ENCODE measurements at regions not wholly inside any gene's neighbourhood (a gene's known extent, or its start where the extent isn't known, plus 50 kb on each side); places are given as distances from the start of the nearest gene placed in this dataset.

DNA sequence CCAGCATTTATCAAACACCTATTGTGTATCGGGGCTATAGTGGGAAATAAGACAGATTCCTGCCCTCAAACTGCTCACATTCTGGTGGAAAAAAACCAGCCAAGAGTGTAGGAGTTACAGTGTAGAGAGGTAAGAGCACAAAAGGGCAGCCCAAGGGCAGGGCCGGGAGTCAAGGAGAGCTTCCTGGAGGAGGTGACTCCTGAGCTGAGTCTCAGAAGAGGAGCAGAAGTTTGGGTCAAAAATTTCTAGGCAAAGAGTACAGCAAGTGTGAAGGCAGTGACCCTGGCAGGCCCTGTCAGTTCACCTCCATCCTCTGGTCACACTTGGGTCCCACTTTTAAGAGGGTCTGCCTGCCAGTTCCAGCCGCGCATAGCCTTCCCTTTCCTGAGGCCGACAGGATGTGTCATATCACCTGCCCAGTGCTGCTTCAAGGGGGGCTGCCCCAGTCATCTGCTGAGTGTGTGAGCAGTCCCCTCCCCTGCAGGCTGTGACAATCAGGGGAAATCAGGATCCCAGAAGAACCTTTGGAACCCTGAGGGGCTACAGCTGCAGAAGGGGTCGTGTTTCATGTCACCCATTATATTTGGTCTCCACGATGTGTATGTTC lies 118.4 kb downstream of the GLI2 start:
- no peak for DNase-seq

DNA sequence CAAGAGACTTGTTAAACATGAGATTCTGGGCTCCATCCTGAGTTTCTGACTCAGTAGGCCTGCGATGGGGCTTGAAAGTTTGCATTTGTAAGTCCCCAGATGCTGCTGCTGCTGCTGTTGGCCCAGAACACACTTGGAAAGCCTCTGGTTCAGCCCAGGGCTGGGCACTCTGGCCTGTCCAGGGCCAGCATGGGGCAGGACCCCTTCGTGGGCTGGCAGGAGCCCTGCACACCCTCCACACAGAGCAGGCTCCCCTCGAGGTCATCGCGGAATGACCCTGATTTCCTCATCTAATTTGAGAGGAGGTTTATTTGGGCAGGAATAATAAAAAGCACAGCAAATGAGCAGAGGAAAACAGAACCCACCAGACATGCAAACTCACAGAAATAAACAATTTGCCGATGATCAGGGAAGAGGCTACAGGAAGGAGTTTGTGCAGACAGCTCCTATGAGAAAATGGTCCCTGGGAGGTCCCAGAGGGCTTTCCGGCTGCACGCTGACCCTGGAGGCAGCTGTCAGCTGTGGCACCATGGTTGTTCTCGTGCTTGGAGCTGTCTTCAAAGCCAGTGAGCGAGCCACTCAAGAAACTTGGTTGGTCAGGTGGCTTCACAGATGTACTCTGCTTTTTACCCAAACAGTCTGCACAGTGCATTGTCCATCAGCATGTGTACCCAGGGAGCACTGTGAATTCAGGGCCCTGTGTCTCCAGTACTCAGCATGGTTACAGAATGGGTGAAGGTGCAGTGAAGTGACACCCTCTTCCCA lies 119.3 kb downstream of the GLI2 start:
- DNase-seq: no peak

DNA sequence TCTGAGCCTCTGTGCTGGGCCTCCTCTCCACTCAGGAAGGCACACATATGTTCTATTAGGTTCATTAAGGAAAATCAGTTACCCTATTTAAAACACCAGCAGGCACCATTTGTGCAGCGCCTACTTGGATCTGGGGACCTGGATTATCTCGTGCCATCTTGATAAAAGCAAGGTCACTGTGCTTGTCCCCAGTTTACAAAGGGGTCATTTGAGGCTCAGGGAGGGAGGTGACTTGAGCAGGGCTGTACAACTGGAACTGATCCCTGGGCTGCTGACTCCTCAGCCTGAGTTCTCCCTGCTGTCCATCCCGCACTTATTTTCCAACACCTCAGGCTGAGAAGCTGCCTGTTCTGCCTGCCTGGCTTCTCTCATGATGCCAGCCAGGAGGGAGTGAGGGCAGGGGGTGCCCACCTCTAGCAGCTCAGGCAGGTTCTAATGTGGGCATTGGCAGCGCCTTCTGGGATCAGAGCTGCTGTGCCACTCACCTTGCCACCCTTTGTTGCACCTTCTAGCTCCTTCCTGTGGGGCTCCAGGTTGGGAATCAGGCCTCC lies 120.3 kb downstream of the GLI2 start:
- DNase-seq: no peak

GRCh38 chr2:120856421-120856862 lies 120.8 kb downstream of the GLI2 start:
- no peak for DNase-seq

- DNase-seq: no peak
Observed at GRCh38 chr2:120857422-120857821, 121.8 kb downstream of the GLI2 start.

DNA sequence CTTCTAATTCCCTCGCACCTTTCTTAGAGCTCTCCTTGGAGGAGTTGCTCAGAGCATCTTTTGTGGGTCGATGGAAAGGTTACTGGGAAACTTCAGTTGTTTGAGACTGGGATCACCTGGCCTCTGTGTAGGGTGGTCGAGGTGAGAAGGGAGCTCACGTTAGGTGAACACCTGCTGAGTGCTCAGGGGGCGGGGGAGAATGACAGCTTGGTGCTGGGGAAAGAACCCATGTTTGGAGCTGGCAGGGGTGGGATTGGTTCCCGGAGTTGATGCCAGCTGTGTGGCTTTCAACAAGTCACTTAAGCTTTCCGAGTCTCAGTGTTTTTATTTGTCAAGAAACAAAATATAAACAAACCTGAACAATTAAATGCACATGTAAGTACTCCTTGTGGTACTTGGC lies 122.3 kb downstream of the GLI2 start:
- DNase-seq: no peak

DNA sequence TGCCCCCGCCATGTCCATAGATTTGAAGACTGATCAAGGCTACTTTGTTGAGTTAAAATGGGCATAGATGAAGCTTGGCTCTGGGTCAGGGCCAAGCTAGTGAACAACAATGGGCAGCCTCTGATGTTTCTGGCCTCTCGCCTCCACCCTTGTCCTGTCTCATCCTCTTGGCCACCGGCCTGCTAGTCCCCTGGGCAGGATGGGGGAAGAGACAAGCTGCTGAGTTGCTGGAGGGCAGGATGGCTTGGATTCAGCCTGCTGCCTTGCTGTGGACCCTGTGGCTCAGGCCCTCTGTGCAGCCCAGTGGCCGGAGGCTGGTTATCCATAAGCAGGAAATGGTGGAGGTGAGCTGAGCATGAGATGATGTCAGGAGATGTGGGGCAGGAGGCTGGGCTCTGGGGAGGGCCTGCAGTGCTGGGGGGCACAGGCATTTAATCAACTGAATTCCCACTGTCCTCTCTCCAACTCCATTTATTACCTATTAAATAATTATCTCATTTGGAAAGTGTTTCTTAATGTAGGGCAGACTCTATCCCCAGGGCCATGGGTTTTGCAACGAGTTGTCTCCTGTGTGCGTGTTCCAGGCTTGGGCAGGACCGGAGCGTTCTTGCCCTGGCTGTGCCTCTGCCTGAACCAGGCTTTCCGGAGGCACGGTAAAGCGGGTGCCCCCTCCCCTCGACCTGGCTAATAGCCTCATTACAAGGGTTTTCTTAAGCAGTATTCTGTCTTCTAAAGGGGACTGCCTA lies 122.9 kb downstream of the GLI2 start:
- DNase-seq: no peak

GRCh38 chr2:120859128-120859527 lies 123.5 kb downstream of the GLI2 start:
- DNase-seq: no peak

- DNase-seq: no peak
Observed at GRCh38 chr2:120859814-120860578, 124.3 kb downstream of the GLI2 start.

DNA sequence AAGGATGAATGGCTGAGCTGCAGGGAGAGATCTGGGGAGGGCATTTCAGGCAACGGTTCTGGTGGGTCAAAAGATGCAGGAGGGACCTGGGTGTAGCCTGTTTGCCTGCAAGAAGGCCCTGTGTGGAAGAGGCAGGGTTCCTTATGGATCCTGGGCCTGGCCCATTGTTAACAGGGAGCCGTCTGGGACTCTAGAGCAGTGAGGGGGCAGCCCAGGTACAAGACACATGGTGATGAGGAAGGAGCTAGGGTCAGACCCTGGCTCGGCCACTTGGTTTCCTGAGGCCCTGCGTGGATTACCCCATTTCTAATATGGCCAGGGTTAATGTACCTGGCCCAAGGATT lies 124.9 kb downstream of the GLI2 start:
- DNase-seq: no peak

GRCh38 chr2:120861191-120861575 lies 125.5 kb downstream of the GLI2 start:
- DNase-seq: no peak

DNA sequence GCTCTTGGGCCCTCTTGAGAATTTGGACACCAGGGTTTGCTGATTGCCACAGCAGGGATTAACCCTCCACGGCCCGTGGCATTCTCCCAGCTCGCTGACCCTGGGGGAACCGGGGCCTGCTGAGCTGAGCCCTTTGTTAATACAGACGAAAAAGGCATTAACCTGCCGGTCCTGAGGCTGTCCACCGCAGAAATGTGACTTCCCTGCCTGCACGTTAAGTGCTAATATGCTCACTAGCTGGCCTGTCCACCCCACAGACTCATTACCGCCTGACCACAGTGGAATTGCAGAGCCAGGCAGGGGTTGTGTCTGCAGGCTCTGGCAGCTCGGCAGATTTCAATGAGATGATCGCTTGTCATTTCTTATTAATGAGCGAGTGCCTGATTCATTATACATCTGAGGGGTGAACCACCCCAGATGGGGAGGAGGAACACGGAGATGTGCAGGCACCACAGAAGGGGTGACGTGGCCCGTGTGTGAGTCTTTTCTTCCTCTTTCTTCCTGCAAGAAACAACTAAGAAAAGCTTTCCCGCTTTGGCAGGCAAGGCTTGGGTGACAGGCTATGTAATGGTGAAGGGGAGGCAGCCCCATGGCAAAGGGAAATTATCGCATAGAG lies 126.0 kb downstream of the GLI2 start:
- no peak for DNase-seq

DNA sequence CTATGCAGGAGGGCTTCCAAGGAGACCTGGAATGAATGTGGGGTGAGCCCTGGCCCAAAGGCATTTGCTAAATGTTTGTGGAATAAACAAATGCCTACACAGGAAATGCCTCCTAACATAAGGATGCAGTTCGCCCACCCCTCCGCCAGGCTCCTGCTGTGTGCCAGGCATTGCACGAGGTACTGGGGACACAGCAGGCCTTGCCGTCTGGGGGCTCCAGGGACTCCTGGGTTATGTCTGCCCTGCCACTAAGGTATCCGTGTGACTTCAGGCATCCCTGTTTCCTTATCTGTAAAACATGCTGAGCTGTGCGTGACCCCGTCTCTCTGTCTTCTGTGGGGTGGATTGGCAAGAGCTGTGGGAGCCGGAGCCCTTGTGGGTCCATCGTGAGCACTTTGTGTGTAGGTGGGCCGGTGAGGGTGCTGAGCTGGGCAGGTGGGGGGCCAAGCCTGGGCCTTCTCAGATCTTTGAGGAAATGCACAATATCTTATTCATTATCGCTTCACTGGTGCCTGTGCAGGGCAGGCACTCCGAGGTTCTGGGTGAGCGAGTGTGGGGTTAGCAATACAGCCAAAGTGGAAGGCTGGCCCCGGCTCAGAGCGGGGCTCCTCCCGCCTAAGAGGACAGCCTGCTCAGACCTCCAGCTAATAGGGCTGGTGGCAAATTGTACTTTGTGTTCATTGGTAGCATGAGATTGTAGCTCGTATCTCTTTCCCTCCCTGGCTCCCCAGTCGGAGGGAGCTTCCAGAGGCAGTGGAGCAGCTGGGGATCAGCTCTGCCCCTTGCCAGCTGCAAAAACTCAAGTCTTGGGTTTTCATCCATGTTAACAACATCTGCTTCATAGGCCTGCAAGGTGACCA lies 126.8 kb downstream of the GLI2 start:
- DNase-seq: no peak

DNA sequence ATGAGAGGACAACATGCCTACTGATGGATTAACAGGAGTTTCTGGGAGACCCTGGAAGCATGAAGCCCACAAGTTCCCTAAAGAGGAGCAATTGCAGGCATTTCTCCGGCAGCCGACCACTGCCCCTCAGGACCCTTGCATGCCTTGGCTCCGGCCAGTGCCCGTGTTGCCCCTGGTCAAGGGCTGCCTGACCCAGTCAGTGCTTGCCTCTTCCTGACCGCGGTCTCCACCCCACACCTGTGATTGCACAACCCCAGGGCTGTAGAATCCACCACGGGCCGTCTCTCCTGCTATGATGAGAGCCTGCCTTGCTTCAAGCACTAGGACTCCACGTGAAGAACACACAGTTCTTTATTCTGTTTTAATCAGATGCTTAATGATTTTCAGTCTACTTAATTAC lies 127.5 kb downstream of the GLI2 start:
- no peak for DNase-seq

GRCh38 chr2:120863661-120864320 lies 128.1 kb downstream of the GLI2 start:
- DNase-seq: peak; percentile 81

- no peak for DNase-seq
Observed at GRCh38 chr2:120864981-120865380, 129.3 kb downstream of the GLI2 start.

GRCh38 chr2:120865656-120866055 lies 130.0 kb downstream of the GLI2 start:
- no peak for DNase-seq

GRCh38 chr2:120866071-120866470 lies 130.4 kb downstream of the GLI2 start:
- DNase-seq: no peak

DNA sequence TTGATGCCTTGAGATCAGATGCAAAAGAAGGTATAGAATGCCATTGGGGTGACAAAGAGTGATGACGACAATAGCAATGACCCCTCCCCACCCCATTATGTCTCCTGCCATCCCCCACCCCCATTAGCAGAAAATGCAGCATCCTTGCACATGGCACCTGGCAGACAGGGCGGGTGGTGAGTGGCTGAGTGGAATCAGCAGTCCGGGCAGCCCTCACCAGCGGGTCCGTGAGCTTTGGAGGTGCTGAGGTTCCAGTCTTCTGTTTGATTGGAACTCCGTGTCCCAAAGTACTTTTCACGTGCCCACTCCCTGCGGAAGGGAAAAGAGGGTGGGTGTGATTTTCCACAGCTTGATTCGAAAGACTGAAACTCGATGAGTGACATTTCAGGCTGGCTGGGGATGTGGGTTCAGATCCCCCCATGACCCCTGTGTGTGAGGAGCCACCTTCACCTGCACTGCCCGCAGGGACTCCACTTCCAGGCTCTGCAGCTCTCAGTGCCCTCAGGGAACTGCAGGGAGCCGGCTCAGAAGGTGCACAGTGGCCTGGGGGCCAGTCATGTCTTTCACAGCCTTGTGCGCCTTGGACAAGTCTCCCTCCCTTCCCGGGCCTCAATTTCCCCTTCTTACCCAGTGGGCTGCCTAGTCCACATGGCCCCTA lies 130.9 kb downstream of the GLI2 start:
- no peak for DNase-seq

All from hematopoietic multipotent progenitor cell treated with erythropoietin and hydrocortisone succinate and interleukin-3 and kit ligand, for 8 days (in vitro differentiated cells).